MM.1S (cell line): ENCODE measurements at regions not wholly inside any gene's neighbourhood (a gene's known extent, or its start where the extent isn't known, plus 50 kb on each side); places are given as distances from the start of the nearest gene placed in this dataset.

Source experiments
- EZH2 ChIP-seq: fragments of 300-600 bp; sonication (generic); optimal IDR thresholded peaks from 2 replicates; pipeline ENCODE3; 2017; ENCODE audit warnings: low read depth, mild to moderate bottlenecking, antibody characterized with exemption, low read length, mixed read lengths
- TF ChIP-seq, protein P1 (sequence below): fragments of 300-600 bp; sonication (generic); IDR thresholded peaks from 2 replicates; pipeline ENCODE4 v1.5.1; 2016; ENCODE audit warnings: antibody characterized with exemption, low read length, mixed read lengths

DNA sequence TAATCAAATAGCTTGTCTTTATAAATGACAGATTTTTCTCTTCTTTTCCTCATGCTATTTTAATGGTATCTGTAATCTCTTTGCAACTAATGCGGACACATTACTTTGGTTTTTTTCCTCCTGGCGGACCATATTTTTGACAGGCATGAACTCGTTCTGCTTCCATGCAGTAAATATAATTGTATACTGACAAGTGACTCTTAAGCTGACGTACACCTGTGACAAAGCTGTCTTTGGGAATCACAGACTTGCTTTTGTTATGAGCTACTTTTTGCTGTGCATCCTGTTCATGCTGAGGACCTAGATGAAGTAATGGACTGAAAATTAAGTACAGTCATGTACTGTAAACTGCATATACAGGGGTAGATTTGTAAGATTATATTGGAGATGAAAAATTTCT is 434.3 kb upstream of the TMTC1 start:
- TF ChIP-seq, protein P1, sequence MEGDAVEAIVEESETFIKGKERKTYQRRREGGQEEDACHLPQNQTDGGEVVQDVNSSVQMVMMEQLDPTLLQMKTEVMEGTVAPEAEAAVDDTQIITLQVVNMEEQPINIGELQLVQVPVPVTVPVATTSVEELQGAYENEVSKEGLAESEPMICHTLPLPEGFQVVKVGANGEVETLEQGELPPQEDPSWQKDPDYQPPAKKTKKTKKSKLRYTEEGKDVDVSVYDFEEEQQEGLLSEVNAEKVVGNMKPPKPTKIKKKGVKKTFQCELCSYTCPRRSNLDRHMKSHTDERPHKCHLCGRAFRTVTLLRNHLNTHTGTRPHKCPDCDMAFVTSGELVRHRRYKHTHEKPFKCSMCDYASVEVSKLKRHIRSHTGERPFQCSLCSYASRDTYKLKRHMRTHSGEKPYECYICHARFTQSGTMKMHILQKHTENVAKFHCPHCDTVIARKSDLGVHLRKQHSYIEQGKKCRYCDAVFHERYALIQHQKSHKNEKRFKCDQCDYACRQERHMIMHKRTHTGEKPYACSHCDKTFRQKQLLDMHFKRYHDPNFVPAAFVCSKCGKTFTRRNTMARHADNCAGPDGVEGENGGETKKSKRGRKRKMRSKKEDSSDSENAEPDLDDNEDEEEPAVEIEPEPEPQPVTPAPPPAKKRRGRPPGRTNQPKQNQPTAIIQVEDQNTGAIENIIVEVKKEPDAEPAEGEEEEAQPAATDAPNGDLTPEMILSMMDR, result no peak
- TF ChIP-seq EZH2, result no peak
